Naive B cell (primary cell): ENCODE measurements at regions not wholly inside any gene's neighbourhood (a gene's known extent, or its start where the extent isn't known, plus 50 kb on each side); places are given as distances from the start of the nearest gene placed in this dataset.

ENCODE experiments used
- ATAC-seq, 2 donors: fragments of 150-1000 bp; cut with Tn5 transposase; 2 replicates each; pipeline ENCODE4 v1.10.0; 2021; ENCODE audit warnings: low read depth in 2 of 2, mild to moderate bottlenecking in 2 of 2, moderate library complexity in 2 of 2
- DNase-seq: peaks from one replicate; pipeline ENCODE4 v3.0.0; 2022
- H3K27ac Mint-ChIP-seq, 6 donors: one replicate each; pipeline ENCODE4 v1.8.0; 2020 to 2022; ENCODE audit warnings: mild to moderate bottlenecking in 6 of 6, mixed read lengths in 6 of 6, moderate library complexity in 5 of 6, inconsistent platforms in 2 of 6
- H3K27me3 Mint-ChIP-seq, 3 donors: one replicate each; pipeline ENCODE4 v1.8.0; 2021 to 2022; ENCODE audit warnings: mixed read lengths in 3 of 3, mild to moderate bottlenecking in 1 of 3
- H3K36me3 Mint-ChIP-seq, 2 donors: one replicate each; pipeline ENCODE4 v1.8.0; 2020 to 2022; ENCODE audit warnings: mixed read lengths in 2 of 2, inconsistent platforms in 1 of 2, mild to moderate bottlenecking in 1 of 2
- H3K4me1 Mint-ChIP-seq, 3 donors: one replicate each; pipeline ENCODE4 v1.8.0; 2020 to 2022; ENCODE audit warnings: mixed read lengths in 3 of 3, inconsistent platforms in 1 of 3, mild to moderate bottlenecking in 1 of 3, moderate library complexity in 1 of 3
- H3K4me3 Mint-ChIP-seq, 8 donors: one replicate each; pipeline ENCODE4 v1.8.0; 2020 to 2022; ENCODE audit warnings: mild to moderate bottlenecking in 8 of 8, mixed read lengths in 8 of 8, moderate library complexity in 8 of 8, inconsistent platforms in 2 of 8
- H3K9me3 Mint-ChIP-seq, 7 donors: one replicate each; pipeline ENCODE4 v1.8.0; 2020 to 2022; ENCODE audit warnings: mixed read lengths in 7 of 7, mild to moderate bottlenecking in 5 of 7, inconsistent platforms in 2 of 7, moderate library complexity in 1 of 7

DNA sequence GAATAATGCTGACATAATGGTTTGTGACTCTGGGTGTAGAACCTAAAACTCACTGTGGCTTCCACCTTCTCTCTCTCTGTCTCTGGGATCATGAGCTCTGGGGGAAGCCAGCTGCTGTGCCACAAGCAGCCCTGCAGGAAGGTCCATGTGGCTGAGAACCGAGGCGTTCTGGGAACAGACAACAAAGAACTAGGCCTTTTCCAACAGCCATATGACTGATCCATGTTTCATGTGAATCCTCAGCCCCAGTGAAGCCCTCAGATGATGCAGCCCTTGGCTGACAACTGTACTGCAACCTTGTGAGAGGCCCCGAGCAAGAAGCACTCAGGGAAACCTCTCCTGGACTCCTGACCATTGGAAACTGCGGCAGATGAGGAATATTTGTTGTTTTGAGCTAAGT, 56.6 kb downstream of the HLA-G start:
- Mint-ChIP-seq H3K4me3 (no peak overlapping the region), H3K27ac (no peak overlapping the region), H3K36me3 (peaks cover 0 to 9% of the 10 kb centered on the region in 2 donors), H3K27me3 (peaks cover 0 to 7% (median 0%) of the 10 kb centered on the region in 3 donors), H3K9me3 (peaks cover 0 to 11% (median 3%) of the 10 kb centered on the region in 7 donors), H3K4me1 (peaks cover 12 to 36% (median 31%) of the 10 kb centered on the region in 3 donors)
- no peak for DNase-seq
- no peak for ATAC-seq

DNA sequence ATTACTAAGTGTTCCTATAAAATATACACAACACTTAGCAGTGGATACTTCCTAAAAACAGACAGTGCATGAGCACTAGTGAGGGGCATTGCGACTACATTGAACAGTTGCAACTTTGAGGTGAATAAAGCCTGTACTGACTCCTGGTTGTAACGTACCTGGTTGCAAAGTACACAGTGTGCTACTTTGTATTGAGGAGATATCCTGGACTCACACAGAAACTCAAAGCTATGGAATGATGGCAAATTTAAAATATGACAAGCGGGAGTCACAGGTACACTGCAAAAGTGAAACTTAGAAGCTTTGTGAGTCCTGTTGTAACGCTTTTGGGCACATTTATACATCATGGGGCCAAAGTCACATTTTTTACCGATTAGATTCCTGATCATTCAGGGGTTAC, 55.6 kb upstream of the HLA-A start:
- DNase-seq (no peak), ATAC-seq (no peak)
- Mint-ChIP-seq H3K4me1 (peaks cover 16 to 54% (median 49%) of the 10 kb centered on the region in 3 donors), H3K27ac (peak overlapping the region; percentile 39 to 99 (median 97)), H3K27me3 (no peaks in the 10 kb centered on the region), H3K9me3 (peaks cover 0 to 6% (median under 1%) of the 10 kb centered on the region in 7 donors), H3K36me3 (peaks cover 0 to 9% of the 10 kb centered on the region in 2 donors), H3K4me3 (peak overlapping the region in 7 of 8 donors; percentile 83 to 95 (median 93))

DNA sequence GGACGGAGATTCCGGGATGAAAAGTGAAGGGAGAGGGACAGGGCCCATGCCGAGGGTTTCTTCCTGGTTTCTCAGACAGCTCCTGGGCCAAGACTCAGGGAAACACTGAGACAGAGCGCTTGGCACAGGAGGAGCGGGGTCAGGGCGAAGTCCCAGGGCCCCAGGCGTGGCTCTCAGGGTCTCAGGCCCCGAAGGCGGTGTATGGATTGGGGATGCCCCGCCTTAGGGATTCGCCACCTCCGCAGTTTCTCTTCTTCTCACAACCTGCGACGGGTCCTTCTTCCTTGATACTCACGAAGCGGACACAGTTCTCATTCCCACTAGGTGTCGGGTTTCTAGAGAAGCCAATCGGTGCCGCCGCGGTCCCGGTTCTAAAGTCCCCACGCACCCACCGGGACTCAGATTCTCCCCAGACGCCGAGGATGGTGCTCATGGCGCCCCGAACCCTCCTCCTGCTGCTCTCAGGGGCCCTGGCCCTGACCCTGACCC, 55.0 kb upstream of the HLA-A start:
- Mint-ChIP-seq H3K4me1 (peaks cover 16 to 60% (median 49%) of the 10 kb centered on the region in 3 donors), H3K27ac (peak overlapping the region; percentile 63 to 99 (median 97)), H3K27me3 (no peaks in the 10 kb centered on the region), H3K36me3 (peaks cover 0 to 9% of the 10 kb centered on the region in 2 donors), H3K4me3 (peak overlapping the region in 7 of 8 donors; percentile 85 to 96 (median 93)), H3K9me3 (peaks cover 0 to 6% (median 0%) of the 10 kb centered on the region in 7 donors)
- ATAC-seq, result peak; percentile 40 to 58
- DNase-seq, result peak; percentile 37

DNA sequence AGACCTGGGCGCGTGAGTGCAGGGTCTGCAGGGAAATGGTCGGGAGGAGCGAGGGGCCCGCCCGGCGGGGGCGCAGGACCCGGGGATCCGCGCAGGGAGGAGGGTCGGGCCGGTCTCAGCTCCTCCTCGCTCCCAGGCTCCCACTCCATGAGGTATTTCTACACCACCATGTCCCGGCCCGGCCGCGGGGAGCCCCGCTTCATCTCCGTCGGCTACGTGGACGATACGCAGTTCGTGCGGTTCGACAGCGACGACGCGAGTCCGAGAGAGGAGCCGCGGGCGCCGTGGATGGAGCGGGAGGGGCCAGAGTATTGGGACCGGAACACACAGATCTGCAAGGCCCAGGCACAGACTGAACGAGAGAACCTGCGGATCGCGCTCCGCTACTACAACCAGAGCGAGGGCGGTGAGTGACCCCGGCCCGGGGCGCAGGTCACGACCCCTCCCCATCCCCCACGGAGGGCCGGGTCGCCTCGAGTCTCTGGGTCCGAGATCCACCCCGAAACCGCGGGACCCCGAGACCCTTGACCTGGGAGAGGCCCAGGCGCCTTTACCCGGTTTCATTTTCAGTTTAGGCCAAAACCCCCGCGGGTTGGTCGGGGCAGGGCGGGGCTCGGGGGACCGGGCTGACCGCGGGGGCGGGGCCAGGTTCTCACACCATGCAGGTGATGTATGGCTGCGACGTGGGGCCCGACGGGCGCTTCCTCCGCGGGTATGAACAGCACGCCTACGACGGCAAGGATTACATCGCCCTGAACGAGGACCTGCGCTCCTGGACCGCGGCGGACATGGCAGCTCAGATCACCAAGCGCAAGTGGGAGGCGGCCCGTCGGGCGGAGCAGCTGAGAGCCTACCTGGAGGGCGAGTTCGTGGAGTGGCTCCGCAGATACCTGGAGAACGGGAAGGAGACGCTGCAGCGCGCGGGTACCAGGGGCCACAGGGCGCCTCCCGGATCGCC, 54.2 kb upstream of the HLA-A start:
- Mint-ChIP-seq H3K27ac (peak overlapping the region; percentile 94 to 99 (median 98)), H3K4me1 (peaks cover 16 to 60% (median 49%) of the 10 kb centered on the region in 3 donors), H3K4me3 (peak overlapping the region in 7 of 8 donors; percentile 85 to 96 (median 93)), H3K9me3 (peaks cover 0 to 6% (median 0%) of the 10 kb centered on the region in 7 donors), H3K27me3 (no peaks in the 10 kb centered on the region), H3K36me3 (peaks cover 0 to 13% of the 10 kb centered on the region in 2 donors)
- peak; percentile 87 for DNase-seq
- peak; percentile 76 to 83 for ATAC-seq
